IMR-90 (cell line): ENCODE measurements at regions not wholly inside any gene's neighbourhood (a gene's known extent, or its start where the extent isn't known, plus 50 kb on each side); places are given as distances from the start of the nearest gene placed in this dataset.

ENCODE experiments used
- BHLHE40 ChIP-seq: fragments of 150-350 bp; IDR thresholded peaks from 2 replicates; pipeline ENCODE4 v1.6.1; 2016; ENCODE audit warnings: mild to moderate bottlenecking, low read depth, low read length
- CEBPB ChIP-seq: IDR thresholded peaks from 2 replicates; pipeline ENCODE4 v1.6.1; 2012; ENCODE audit warnings: low read depth, low read length, improper control_type of control experiment
- CHD1 ChIP-seq: IDR thresholded peaks from 2 replicates; pipeline ENCODE4 v1.6.1; 2012; ENCODE audit warnings: low read depth, low read length, improper control_type of control experiment
- CTCF ChIP-seq: conservative IDR thresholded peaks from 2 replicates; pipeline ENCODE4 v1.5.1; 2012; ENCODE audit warnings: mild to moderate bottlenecking, low read depth, low read length, improper control_type of control experiment
- MAFK ChIP-seq: IDR thresholded peaks from 2 replicates; pipeline ENCODE4 v1.6.1; 2012; ENCODE audit warnings: low read depth, low read length, improper control_type of control experiment
- MXI1 ChIP-seq: IDR thresholded peaks from 2 replicates; pipeline ENCODE4 v1.6.1; 2012; ENCODE audit warnings: low read depth, mild to moderate bottlenecking, low read length, moderate library complexity, borderline replicate concordance
- NFE2L2 ChIP-seq: fragments of 150-350 bp; IDR thresholded peaks from 2 replicates; pipeline ENCODE4 v1.6.1; 2016; ENCODE audit warnings: low read depth, mild to moderate bottlenecking, low read length
- POLR2A ChIP-seq: IDR thresholded peaks from 2 replicates; pipeline ENCODE4 v1.6.1; 2012; ENCODE audit warnings: mild to moderate bottlenecking, low read depth, low read length
- RAD21 ChIP-seq: IDR thresholded peaks from 2 replicates; pipeline ENCODE4 v1.6.1; 2012; ENCODE audit warnings: low read length, improper control_type of control experiment
- RFX5 ChIP-seq: IDR thresholded peaks from 2 replicates; pipeline ENCODE4 v1.8.0; 2012; ENCODE audit warnings: low read depth, mild to moderate bottlenecking, low read length, moderate library complexity
- USF2 ChIP-seq: fragments of 150-350 bp; IDR thresholded peaks from 2 replicates; pipeline ENCODE4 v1.6.1; 2017; ENCODE audit warnings: mild to moderate bottlenecking, antibody characterized with exemption, low read length, low read depth

GRCh38 chr9:71361357-71361756, 239.9 kb upstream of the TRPM3 start:
- TF ChIP-seq POLR2A: no peak
- no peak for TF ChIP-seq CEBPB
- no peak for TF ChIP-seq CTCF
- no peak for TF ChIP-seq NFE2L2
- TF ChIP-seq USF2: no peak
- TF ChIP-seq CHD1: no peak
- TF ChIP-seq RAD21: no peak
- no peak for TF ChIP-seq RFX5
- TF ChIP-seq MXI1: no peak
- no peak for TF ChIP-seq MAFK
- TF ChIP-seq BHLHE40: no peak
